IMR-90 (cell line): ENCODE measurements at regions not wholly inside any gene's neighbourhood (a gene's known extent, or its start where the extent isn't known, plus 50 kb on each side); places are given as distances from the start of the nearest gene placed in this dataset.

Experiments
- ATAC-seq: fragments of 200-7000 bp; cut with Tn5 transposase; 2 replicates; pipeline ENCODE4 v1.9.1; 2020; ENCODE audit warnings: low read depth, mild to moderate bottlenecking, moderate library complexity
- BruUV-seq: library from RNA; stranded (reverse); fragments of 400-500 nt; replicated peaks from 2 replicates; lab custom pipeline; 2021; lab: Mats Ljungman, UMichigan
- CTCF ChIA-PET: fragments of 300-600 bp; formaldehyde crosslinking; extraction: SDS; loops from one replicate; lab custom pipeline; 2021; ENCODE audit warnings: antibody characterized with exemption; lab: Yijun Ruan, JAX
- POLR2A ChIA-PET: fragments of 300-600 bp; sonication (Branson Sonifier 250); formaldehyde crosslinking; loops from one replicate; lab custom pipeline; 2022; ENCODE audit warnings: antibody characterized with exemption; ENCODE audit not compliant: unreplicated experiment; lab: Charles Lee
- DNase-seq: peaks from one replicate; pipeline ENCODE4 v3.0.0; 2013
- H2AFZ ChIP-seq: replicated peaks from 2 replicates; pipeline ENCODE3; 2013; ENCODE audit warnings: low read length, mild to moderate bottlenecking; ENCODE audit not compliant: poor library complexity
- H2AK5ac ChIP-seq: 2 replicates; pipeline ENCODE4 v1.6.1; 2013; ENCODE audit warnings: low read depth, low read length, inconsistent platforms
- H2AK9ac ChIP-seq: replicated peaks from 2 replicates; pipeline ENCODE3; 2013; ENCODE audit warnings: mild to moderate bottlenecking, low read depth, low read length, moderate library complexity; ENCODE audit not compliant: poor library complexity
- H2BK120ac ChIP-seq: 2 replicates; pipeline ENCODE4 v1.6.1; 2013; ENCODE audit warnings: low read depth, low read length, inconsistent platforms
- H2BK15ac ChIP-seq: 3 replicates; pipeline ENCODE4 v1.6.1; 2013; ENCODE audit warnings: low read depth, low read length, inconsistent platforms
- H2BK20ac ChIP-seq: 2 replicates; pipeline ENCODE4 v1.6.1; 2013; ENCODE audit warnings: low read depth, mild to moderate bottlenecking, inconsistent platforms, low read length, moderate library complexity
- H2BK5ac ChIP-seq: 2 replicates; pipeline ENCODE4 v1.6.1; 2013; ENCODE audit warnings: mild to moderate bottlenecking, low read depth, low read length, inconsistent platforms; ENCODE audit not compliant: poor library complexity, severe bottlenecking
- H3K14ac ChIP-seq: replicated peaks from 2 replicates; pipeline ENCODE4 v1.6.1; 2013; ENCODE audit warnings: low read depth, low read length, inconsistent platforms
- H3K18ac ChIP-seq: 2 replicates; pipeline ENCODE4 v1.6.1; 2013; ENCODE audit warnings: low read depth, low read length, control low read depth
- H3K23ac ChIP-seq: 2 replicates; pipeline ENCODE4 v1.6.1; 2013; ENCODE audit warnings: low read depth, low read length, inconsistent platforms
- H3K27ac ChIP-seq: 2 replicates; pipeline ENCODE4 v1.5.1; 2013; ENCODE audit warnings: mild to moderate bottlenecking, control low read depth, low read length; ENCODE audit not compliant: insufficient read depth
- H3K27me3 ChIP-seq: 2 replicates; pipeline ENCODE4 v1.6.1; 2013; ENCODE audit warnings: low read length; ENCODE audit not compliant: control insufficient read depth, insufficient read depth
- H3K36me3 ChIP-seq: 2 replicates; pipeline ENCODE4 v1.6.1; 2013; ENCODE audit warnings: low read length, mixed read lengths; ENCODE audit not compliant: control insufficient read depth, insufficient read depth
- H3K4ac ChIP-seq: 2 replicates; pipeline ENCODE4 v1.6.1; 2013; ENCODE audit warnings: low read depth, low read length, inconsistent platforms
- H3K4me1 ChIP-seq: 2 replicates; pipeline ENCODE4 v1.6.1; 2013; ENCODE audit warnings: low read length, mixed read lengths; ENCODE audit not compliant: control insufficient read depth, insufficient read depth
- H3K4me2 ChIP-seq: 2 replicates; pipeline ENCODE4 v1.6.1; 2013; ENCODE audit warnings: low read depth, mild to moderate bottlenecking, control low read depth, low read length, moderate library complexity
- H3K4me3 ChIP-seq: 2 replicates; pipeline ENCODE4 v1.5.1; 2013; ENCODE audit warnings: low read depth, mild to moderate bottlenecking, control low read depth, low read length, moderate library complexity; ENCODE audit not compliant: insufficient read depth
- H3K56ac ChIP-seq: 2 replicates; pipeline ENCODE4 v1.6.1; 2013; ENCODE audit warnings: low read length, inconsistent platforms; ENCODE audit not compliant: insufficient read depth; ENCODE audit errors: extremely low read depth
- H3K79me1 ChIP-seq, 2 experiments: 2 replicates each; pipeline ENCODE4 v1.6.1; 2013; ENCODE audit warnings: low read length in 2 of 2, inconsistent platforms in 1 of 2, low read depth in 1 of 2
- H3K9ac ChIP-seq: 2 replicates; pipeline ENCODE4 v1.6.1; 2013; ENCODE audit warnings: low read depth, low read length, control low read depth
- H3K9me1 ChIP-seq: 2 replicates; pipeline ENCODE4 v1.6.1; 2013; ENCODE audit warnings: low read length, inconsistent platforms; ENCODE audit not compliant: insufficient read depth
- H3K9me3 ChIP-seq: 2 replicates; pipeline ENCODE4 v1.6.1; 2013; ENCODE audit warnings: low read length; ENCODE audit not compliant: control insufficient read depth, insufficient read depth
- H4K20me1 ChIP-seq: 2 replicates; pipeline ENCODE4 v1.6.1; 2013; ENCODE audit warnings: low read length, inconsistent platforms; ENCODE audit not compliant: insufficient read depth
- H4K5ac ChIP-seq: 2 replicates; pipeline ENCODE4 v1.6.1; 2013; ENCODE audit warnings: mild to moderate bottlenecking, low read depth, low read length, control low read depth
- H4K8ac ChIP-seq, 2 experiments: 2 replicates each; pipeline ENCODE4 v1.6.1; 2013; ENCODE audit warnings: low read depth in 2 of 2, low read length in 2 of 2, control low read depth in 1 of 2, inconsistent platforms in 1 of 2
- H4K91ac ChIP-seq: 2 replicates; pipeline ENCODE4 v1.6.1; 2013; ENCODE audit warnings: low read depth, low read length, inconsistent platforms; ENCODE audit not compliant: insufficient read depth
- BHLHE40 ChIP-seq: fragments of 150-350 bp; IDR thresholded peaks from 2 replicates; pipeline ENCODE4 v1.6.1; 2016; ENCODE audit warnings: mild to moderate bottlenecking, low read depth, low read length
- CEBPB ChIP-seq: IDR thresholded peaks from 2 replicates; pipeline ENCODE4 v1.6.1; 2012; ENCODE audit warnings: low read depth, low read length, improper control_type of control experiment
- CHD1 ChIP-seq: IDR thresholded peaks from 2 replicates; pipeline ENCODE4 v1.6.1; 2012; ENCODE audit warnings: low read depth, low read length, improper control_type of control experiment
- CTCF ChIP-seq: conservative IDR thresholded peaks from 2 replicates; pipeline ENCODE4 v1.5.1; 2012; ENCODE audit warnings: mild to moderate bottlenecking, low read depth, low read length, improper control_type of control experiment
- ELK1 ChIP-seq: fragments of 150-350 bp; IDR thresholded peaks from 2 replicates; pipeline ENCODE4 v1.6.1; 2016; ENCODE audit warnings: low read depth, mild to moderate bottlenecking, low read length, moderate library complexity, borderline replicate concordance
- FOS ChIP-seq: fragments of 150-350 bp; IDR thresholded peaks from 2 replicates; pipeline ENCODE4 v1.6.1; 2016; ENCODE audit warnings: low read depth, low read length
- MAFK ChIP-seq: IDR thresholded peaks from 2 replicates; pipeline ENCODE4 v1.6.1; 2012; ENCODE audit warnings: low read depth, low read length, improper control_type of control experiment
- MAZ ChIP-seq: IDR thresholded peaks from 2 replicates; pipeline ENCODE4 v1.6.1; 2012; ENCODE audit warnings: low read depth, mild to moderate bottlenecking, low read length, improper control_type of control experiment, moderate library complexity, borderline replicate concordance
- NFE2L2 ChIP-seq: fragments of 150-350 bp; IDR thresholded peaks from 2 replicates; pipeline ENCODE4 v1.6.1; 2016; ENCODE audit warnings: low read depth, mild to moderate bottlenecking, low read length
- RAD21 ChIP-seq: IDR thresholded peaks from 2 replicates; pipeline ENCODE4 v1.6.1; 2012; ENCODE audit warnings: low read length, improper control_type of control experiment
- RCOR1 ChIP-seq: IDR thresholded peaks from 2 replicates; pipeline ENCODE4 v1.6.1; 2012; ENCODE audit warnings: mild to moderate bottlenecking, low read length, improper control_type of control experiment; ENCODE audit not compliant: insufficient replicate concordance
- RFX5 ChIP-seq: IDR thresholded peaks from 2 replicates; pipeline ENCODE4 v1.8.0; 2012; ENCODE audit warnings: low read depth, mild to moderate bottlenecking, low read length, moderate library complexity
- USF2 ChIP-seq: fragments of 150-350 bp; IDR thresholded peaks from 2 replicates; pipeline ENCODE4 v1.6.1; 2017; ENCODE audit warnings: mild to moderate bottlenecking, antibody characterized with exemption, low read length, low read depth
- WGBS, 2 experiments: methylation state at CpG; one replicate each; pipeline versions ENCODE4 v1.1.5 to v1.1.7; 2013; ENCODE audit warnings: missing lambda C conversion rate in 2 of 2; ENCODE audit not compliant: insufficient read length in 1 of 2; ENCODE audit errors: extremely low coverage in 2 of 2; 5-methylcytosine and 5-hydroxymethylcytosine counted together
- dilution Hi-C: fragments of 300-500 bp; cut with HindIII; formaldehyde crosslinking; loops from one replicate; pipeline ENCODE4 v1.14.3; 2018; ENCODE audit warnings: low sequenced_read_pairs; ENCODE audit not compliant: unreplicated experiment
- in situ Hi-C: fragments of 300-500 bp; cut with MboI; formaldehyde crosslinking; loops from 3 replicates; pipeline ENCODE4 v1.14.3; 2019; ENCODE audit warnings: low sequenced_read_pairs, inconsistent platforms, mixed read lengths
- intact Hi-C: fragments of 100-400 bp; cut with micrococcal nuclease; formaldehyde crosslinking; loops from 2 replicates; pipeline ENCODE4 v1.10.0; 2022

GRCh38 chr1:79899914-79900313 is 893.4 kb upstream of the ADGRL4 start:
- no peaks in the 10 kb centered on the region for H4K20me1 ChIP-seq
- ChIA-PET CTCF (no interaction called here), POLR2A (no interaction called here)
- H3K9ac ChIP-seq, result no peak overlapping the region
- no peaks in the 10 kb centered on the region for H3K9me3 ChIP-seq
- H4K91ac ChIP-seq, result peak overlapping the region; percentile 89
- no peaks in the 10 kb centered on the region for H3K36me3 ChIP-seq
- peak overlapping the region; percentile 97 for H3K14ac ChIP-seq
- H2AFZ ChIP-seq, result peak overlapping the region; percentile 91
- ATAC-seq, result peak; percentile 93
- H3K4me2 ChIP-seq, result peak overlapping the region; percentile 51; the same call in 1 of the 2 replicates
- no peak overlapping the region for H3K4me3 ChIP-seq
- H2BK20ac ChIP-seq, result peak overlapping the region; percentile 100
- peak; percentile 100 for DNase-seq
- no peaks in the 10 kb centered on the region for H3K9me1 ChIP-seq
- H3K18ac ChIP-seq, result peak overlapping the region; percentile 91; the same call in 1 of the 2 replicates
- H3K27ac ChIP-seq, result peak overlapping the region; percentile 51
- 0 out of 2 replicates have a peak overlapping the region, but pooled peaks have one; percentile 18 for H2AK5ac ChIP-seq
- in situ Hi-C loops, result no loop called here
- H2AK9ac ChIP-seq, result peak overlapping the region; percentile 90
- no CpG with 5 or more reads among the region's 4 CpGs for WGBS, 2 experiments
- H4K5ac ChIP-seq, result peak overlapping the region; percentile 92; the same call in 1 of the 2 replicates
- intact Hi-C loops, result loop anchor here (5.0 to 10.0 kb wide), 2 partner anchors 403 to 1055 kb away; no protein-coding TSS in a partner anchor
- BruUV-seq, result no TSS peak
- no peaks in the 10 kb centered on the region for H3K79me1 ChIP-seq
- peak overlapping the region; percentile 98 for H3K23ac ChIP-seq
- H3K4ac ChIP-seq, result peak overlapping the region; percentile 93; the same call in 1 of the 2 replicates
- H2BK15ac ChIP-seq, result peak overlapping the region; percentile 88
- peak overlapping the region; percentile 98 for H2BK5ac ChIP-seq
- H3K56ac ChIP-seq, result peak overlapping the region; percentile 88; the same call in 1 of the 2 replicates
- H3K4me1 ChIP-seq, result peaks cover 5% of the 10 kb centered on the region
- dilution Hi-C loops, result no loop called here
- peak overlapping the region; percentile 54 to 98 for H4K8ac ChIP-seq
- no peak for TF ChIP-seq MAZ
- TF ChIP-seq CTCF, result 0 out of 2 replicates have a peak, but pooled peaks have one; percentile 24
- TF ChIP-seq USF2, result peak; percentile 56
- peak; percentile 71 for TF ChIP-seq BHLHE40
- peak; percentile 56 for TF ChIP-seq CEBPB
- no peak for TF ChIP-seq NFE2L2
- TF ChIP-seq CHD1, result no peak
- TF ChIP-seq MAFK, result peak; percentile 75
- no peak for TF ChIP-seq RFX5
- TF ChIP-seq RAD21, result peak; percentile 46
- TF ChIP-seq ELK1, result no peak
- TF ChIP-seq RCOR1, result peak; percentile 77
- peak; percentile 48; the same call in 1 of the 2 replicates for TF ChIP-seq FOS
- no peaks in the 10 kb centered on the region for H3K27me3 ChIP-seq
- H2BK120ac ChIP-seq, result peak overlapping the region; percentile 99
